Gastroesophageal sphincter (tissue), 4 donors: ENCODE measurements at regions not wholly inside any gene's neighbourhood (a gene's known extent, or its start where the extent isn't known, plus 50 kb on each side); places are given as distances from the start of the nearest gene placed in this dataset.

Source experiments
- ATAC-seq: fragments of 150-250 bp; one replicate; pipeline ENCODE4 v1.9.1; 2016; ENCODE audit warnings: mild to moderate bottlenecking, moderate library complexity
- H3K27ac ChIP-seq, 4 donors: fragments of 200-600 bp; sonication (generic) in 3 of 4; 1 replicate in 3 of 4; 2 replicates in 1 of 4; pipeline ENCODE4 v1.5.1; 2016 to 2019
- H3K27me3 ChIP-seq: fragments of 200-600 bp; sonication (generic); one replicate; pipeline ENCODE4 v1.5.1; 2019
- H3K36me3 ChIP-seq, 2 donors: fragments of 200-600 bp; sonication (generic); one replicate each; pipeline ENCODE4 v1.5.1; 2019; ENCODE audit warnings: control low read depth in 1 of 2
- H3K4me1 ChIP-seq, 3 donors: fragments of 200-600 bp; sonication (generic); 1 replicate in 2 of 3; 2 replicates in 1 of 3; pipeline ENCODE4 v1.5.1; 2016 to 2019; ENCODE audit warnings: control low read depth in 2 of 3
- H3K4me3 ChIP-seq, 2 donors: fragments of 200-600 bp; sonication (generic); one replicate each; pipeline ENCODE4 v1.5.1; 2019; ENCODE audit warnings: mild to moderate bottlenecking in 1 of 2, moderate library complexity in 1 of 2
- H3K9me3 ChIP-seq, 3 donors: fragments of 200-600 bp; sonication (generic); one replicate each; pipeline ENCODE4 v1.5.1; 2017 to 2019; ENCODE audit warnings: control low read depth in 2 of 3
- EP300 ChIP-seq: sonication (generic); formaldehyde crosslinking; IDR thresholded peaks from one replicate; pipeline ENCODE4 v1.6.1; 2017; ENCODE audit warnings: antibody characterized with exemption, mild to moderate bottlenecking
- POLR2A ChIP-seq, 2 donors: fragments of 450-650 bp; IDR thresholded peaks; one replicate each; pipeline ENCODE4 v1.6.1; 2017; ENCODE audit warnings: antibody characterized with exemption in 2 of 2, mild to moderate bottlenecking in 2 of 2, moderate library complexity in 1 of 2
- POLR2AphosphoS5 ChIP-seq: sonication (generic); formaldehyde crosslinking; IDR thresholded peaks from one replicate; pipeline ENCODE4 v1.6.1; 2017; ENCODE audit warnings: antibody characterized with exemption
- WGBS, 2 donors: methylation state at CpG; one replicate each; pipeline ENCODE4 v1.1.5; 2018; ENCODE audit warnings: low coverage in 1 of 2; 5-methylcytosine and 5-hydroxymethylcytosine counted together
- TF ChIP-seq, protein P1 (sequence below), 4 experiments: fragments of 200-600 bp in 2 of 4; fragments of 450-650 bp in 2 of 4; sonication (generic) in 1 of 4; IDR thresholded peaks; one replicate each; pipeline ENCODE4 v1.5.1; 2017 to 2019; ENCODE audit warnings: antibody characterized with exemption in 4 of 4, mild to moderate bottlenecking in 2 of 4, moderate library complexity in 2 of 4

DNA sequence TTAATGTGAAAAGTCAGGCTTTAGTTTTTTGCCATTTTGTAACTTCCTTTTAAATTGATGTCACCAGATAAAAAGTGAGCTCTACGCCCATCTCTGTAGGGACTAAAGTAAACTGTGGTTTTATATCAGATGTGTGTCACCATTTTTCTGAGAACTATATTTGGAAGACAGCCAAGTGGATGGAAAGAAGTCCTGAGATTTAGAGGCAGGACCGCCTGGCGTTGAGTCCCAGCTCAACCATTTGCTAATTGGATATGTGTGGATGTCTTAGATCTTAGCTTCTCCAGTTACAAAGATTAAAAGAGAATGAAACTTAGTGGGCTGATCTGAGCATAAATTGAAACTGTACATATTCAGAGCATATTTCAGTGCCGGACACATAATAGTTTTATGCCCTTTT is 691.6 kb upstream of the CELF2 start:
- H3K4me1 ChIP-seq, result no peaks in the 10 kb centered on the region
- no peaks in the 10 kb centered on the region for H3K36me3 ChIP-seq
- H3K27me3 ChIP-seq, result no peaks in the 10 kb centered on the region
- H3K9me3 ChIP-seq, result no peaks in the 10 kb centered on the region
- no peak overlapping the region for H3K4me3 ChIP-seq
- no peak for ATAC-seq
- H3K27ac ChIP-seq, result no peak overlapping the region
- TF ChIP-seq POLR2AphosphoS5, result no peak
- TF ChIP-seq, protein P1, sequence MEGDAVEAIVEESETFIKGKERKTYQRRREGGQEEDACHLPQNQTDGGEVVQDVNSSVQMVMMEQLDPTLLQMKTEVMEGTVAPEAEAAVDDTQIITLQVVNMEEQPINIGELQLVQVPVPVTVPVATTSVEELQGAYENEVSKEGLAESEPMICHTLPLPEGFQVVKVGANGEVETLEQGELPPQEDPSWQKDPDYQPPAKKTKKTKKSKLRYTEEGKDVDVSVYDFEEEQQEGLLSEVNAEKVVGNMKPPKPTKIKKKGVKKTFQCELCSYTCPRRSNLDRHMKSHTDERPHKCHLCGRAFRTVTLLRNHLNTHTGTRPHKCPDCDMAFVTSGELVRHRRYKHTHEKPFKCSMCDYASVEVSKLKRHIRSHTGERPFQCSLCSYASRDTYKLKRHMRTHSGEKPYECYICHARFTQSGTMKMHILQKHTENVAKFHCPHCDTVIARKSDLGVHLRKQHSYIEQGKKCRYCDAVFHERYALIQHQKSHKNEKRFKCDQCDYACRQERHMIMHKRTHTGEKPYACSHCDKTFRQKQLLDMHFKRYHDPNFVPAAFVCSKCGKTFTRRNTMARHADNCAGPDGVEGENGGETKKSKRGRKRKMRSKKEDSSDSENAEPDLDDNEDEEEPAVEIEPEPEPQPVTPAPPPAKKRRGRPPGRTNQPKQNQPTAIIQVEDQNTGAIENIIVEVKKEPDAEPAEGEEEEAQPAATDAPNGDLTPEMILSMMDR (IDR thresholded peaks at IDR 0.05), result no peak
- no peak for TF ChIP-seq POLR2A (IDR thresholded peaks at IDR 0.05)
- TF ChIP-seq EP300, result no peak
- 74 to 80% methylated on average over 2 to 4 of the region's 4 CpGs for WGBS, 2 donors

- ATAC-seq, result no peak
- no peaks in the 10 kb centered on the region for H3K9me3 ChIP-seq
- no peaks in the 10 kb centered on the region for H3K27me3 ChIP-seq
- no peaks in the 10 kb centered on the region for H3K36me3 ChIP-seq
- 88 to 100% methylated on average over 4 of the region's 4 CpGs for WGBS, 2 donors
- H3K4me3 ChIP-seq, result no peak overlapping the region
- TF ChIP-seq POLR2A (IDR thresholded peaks at IDR 0.05), result no peak
- no peak for TF ChIP-seq POLR2AphosphoS5
- TF ChIP-seq EP300, result no peak
- TF ChIP-seq, protein P1 (IDR thresholded peaks at IDR 0.05), result no peak
- no peaks in the 10 kb centered on the region for H3K4me1 ChIP-seq
- no peak overlapping the region for H3K27ac ChIP-seq
These were observed 689.7 kb upstream of the CELF2 start for GRCh38 chr10:10327934-10328333.

- ATAC-seq, result no peak
- Histone ChIP-seq H3K4me3 (no peak overlapping the region), H3K36me3 (no peaks in the 10 kb centered on the region), H3K27ac (no peak overlapping the region), H3K4me1 (no peaks in the 10 kb centered on the region), H3K27me3 (no peaks in the 10 kb centered on the region), H3K9me3 (no peaks in the 10 kb centered on the region)
- no peak for TF ChIP-seq EP300
- TF ChIP-seq, protein P1 (IDR thresholded peaks at IDR 0.05), result no peak
- TF ChIP-seq POLR2AphosphoS5, result no peak
- no peak for TF ChIP-seq POLR2A (IDR thresholded peaks at IDR 0.05)
- WGBS, 2 donors, result 80% methylated on average over 5 of the region's 5 CpGs
These were observed 687.3 kb upstream of the CELF2 start for GRCh38 chr10:10330418-10330817.

- H3K27ac ChIP-seq, result no peak overlapping the region
- no peaks in the 10 kb centered on the region for H3K27me3 ChIP-seq
- TF ChIP-seq EP300, result no peak
- TF ChIP-seq, protein P1 (IDR thresholded peaks at IDR 0.05), result no peak
- no peak for TF ChIP-seq POLR2A (IDR thresholded peaks at IDR 0.05)
- no peak for TF ChIP-seq POLR2AphosphoS5
- H3K36me3 ChIP-seq, result no peaks in the 10 kb centered on the region
- WGBS, 2 donors, result 56 to 75% methylated on average over 2 of the region's 2 CpGs
- H3K4me3 ChIP-seq, result no peak overlapping the region
- ATAC-seq, result no peak
- no peaks in the 10 kb centered on the region for H3K4me1 ChIP-seq
- no peaks in the 10 kb centered on the region for H3K9me3 ChIP-seq
These were observed 684.9 kb upstream of the CELF2 start for GRCh38 chr10:10332786-10333185.

DNA sequence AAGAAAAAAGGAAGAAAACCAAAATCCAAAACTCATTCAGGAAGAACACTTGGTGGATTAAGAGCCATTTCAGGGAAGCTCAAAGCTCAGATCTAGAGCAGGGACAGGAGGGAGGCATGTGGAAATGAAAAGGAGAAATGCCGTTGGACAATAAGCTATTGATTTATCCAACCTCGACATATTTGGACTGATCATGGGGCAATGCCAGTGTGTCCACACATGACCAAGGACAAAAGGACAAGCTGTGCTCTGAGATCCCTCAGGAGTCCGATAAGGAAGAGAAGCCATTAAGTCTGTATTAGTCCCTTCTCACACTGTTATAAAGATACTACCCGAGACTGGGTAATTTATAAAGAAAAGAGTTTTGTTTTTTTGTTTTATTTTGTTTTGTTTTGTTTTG is 684.0 kb upstream of the CELF2 start:
- Histone ChIP-seq H3K9me3 (no peaks in the 10 kb centered on the region), H3K27ac (no peak overlapping the region), H3K4me3 (no peak overlapping the region), H3K27me3 (no peaks in the 10 kb centered on the region), H3K36me3 (no peaks in the 10 kb centered on the region), H3K4me1 (no peaks in the 10 kb centered on the region)
- WGBS, 2 donors, result 79% methylated on average over 4 of the region's 4 CpGs
- TF ChIP-seq POLR2A (IDR thresholded peaks at IDR 0.05) (no peak), EP300 (no peak), POLR2AphosphoS5 (no peak)
- TF ChIP-seq, protein P1 (IDR thresholded peaks at IDR 0.05), result no peak
- no peak for ATAC-seq
